Activated gamma-delta T cell treated with anti-CD3 and anti-CD28 coated beads, Interleukin-2, amount 50 U/mL, for 16 hours (primary cell): ENCODE measurements at regions not wholly inside any gene's neighbourhood (a gene's known extent, or its start where the extent isn't known, plus 50 kb on each side); places are given as distances from the start of the nearest gene placed in this dataset.

Experiments used
- DNase-seq: peaks from one replicate; pipeline ENCODE4 v3.0.0-alpha.2; 2020; ENCODE audit warnings: low read depth

DNA sequence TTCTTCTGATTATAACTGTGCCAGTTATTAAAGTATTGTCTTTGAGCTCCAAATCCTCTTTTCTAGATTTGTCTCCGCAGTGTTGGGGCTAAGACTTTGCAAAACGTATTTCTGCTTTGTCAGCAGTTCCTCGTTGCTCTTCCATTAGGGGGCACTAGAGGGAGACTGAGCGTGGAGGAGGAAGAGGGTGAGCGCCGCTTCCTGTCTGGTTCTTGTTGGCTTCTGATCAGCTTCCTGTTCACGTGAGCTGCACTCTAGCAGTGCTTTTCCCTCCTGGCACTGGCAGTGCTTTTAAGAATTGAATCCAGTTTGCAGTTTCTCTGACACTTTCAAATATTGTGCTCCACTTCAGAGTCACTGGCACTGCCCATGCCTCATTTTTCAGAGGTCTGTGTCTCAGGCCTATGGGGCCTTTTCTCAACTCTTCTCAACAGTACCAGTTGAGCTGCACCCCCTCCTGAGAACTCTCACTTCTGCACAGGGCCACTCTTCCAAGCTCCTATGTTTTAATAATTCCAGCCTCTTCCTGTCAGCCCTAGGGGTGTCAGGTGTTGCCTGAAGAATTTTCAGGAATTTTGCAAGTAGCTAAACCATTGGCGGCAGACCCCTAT is 54.4 kb upstream of the LCORL start:
- DNase-seq: no peak

DNA sequence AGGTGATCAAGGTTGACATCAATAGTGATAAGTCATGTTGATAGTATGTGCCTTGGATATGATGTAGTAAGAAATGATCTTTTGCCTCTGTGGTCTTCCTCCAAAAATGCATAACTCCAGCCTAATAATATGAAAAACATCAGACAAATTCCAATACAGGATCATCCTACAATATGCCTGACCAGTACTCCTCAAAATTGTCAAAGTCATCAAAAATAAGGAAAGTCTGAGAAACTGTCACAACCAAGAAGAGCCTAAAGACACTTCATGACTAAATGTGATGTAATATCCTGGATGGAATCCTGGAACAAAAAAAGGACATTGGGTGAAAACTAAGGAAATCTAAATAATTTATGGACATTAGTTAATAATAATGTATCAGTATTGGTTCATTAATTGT is 50.3 kb upstream of the LCORL start:
- DNase-seq: no peak
